GM21423 (cell line): ENCODE measurements at regions not wholly inside any gene's neighbourhood (a gene's known extent, or its start where the extent isn't known, plus 50 kb on each side); places are given as distances from the start of the nearest gene placed in this dataset.

ENCODE experiments used
- ATAC-seq: cut with Tn5 transposase; IDR thresholded peaks from one replicate; pipeline ENCODE4 v1.9.1; 2021; ENCODE audit warnings: mild to moderate bottlenecking, moderate library complexity; ENCODE audit not compliant: unreplicated experiment

DNA sequence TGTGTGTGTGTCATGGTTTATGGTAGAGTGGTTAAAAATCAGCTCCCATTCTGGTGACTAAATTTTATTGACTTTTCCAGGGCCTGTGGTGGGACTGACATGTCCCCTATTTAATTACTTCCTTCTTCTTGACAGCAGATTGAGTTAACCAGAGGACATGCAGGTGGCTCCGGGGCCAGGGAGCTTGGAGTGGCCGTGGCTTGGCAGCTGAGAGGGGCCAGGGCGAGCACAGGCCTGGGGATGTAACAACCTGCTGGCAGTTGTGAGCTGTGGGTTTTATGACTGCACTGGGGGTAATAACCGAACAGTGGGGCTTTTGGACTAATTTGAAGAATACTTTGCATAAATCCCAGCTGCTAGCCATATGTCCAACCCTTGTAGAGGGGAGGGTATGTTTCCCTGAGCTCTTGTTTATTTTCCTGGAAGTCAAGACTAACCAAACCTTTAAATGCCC lies 186.0 kb downstream of the MID1IP1 start:
- no peak for ATAC-seq

DNA sequence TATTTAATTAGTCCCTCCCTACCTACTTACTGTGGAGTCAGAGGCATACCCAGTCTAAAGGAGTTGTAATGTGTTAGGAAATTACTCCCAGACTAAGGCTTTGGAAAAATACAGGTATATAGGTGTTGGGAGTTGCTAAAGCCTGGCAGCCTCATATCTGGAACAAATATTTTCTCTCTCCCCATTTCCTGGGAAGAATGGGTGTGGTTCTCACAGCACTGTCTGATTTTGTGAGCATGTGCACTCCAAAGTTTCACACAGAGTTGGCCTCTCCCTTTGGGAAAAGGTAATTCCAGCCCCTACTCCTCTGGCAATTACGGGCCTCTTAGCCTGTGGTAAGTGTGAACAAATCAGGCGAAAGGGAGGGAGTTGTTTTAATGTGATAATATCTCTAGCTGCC lies 187.0 kb downstream of the MID1IP1 start:
- ATAC-seq = no peak

DNA sequence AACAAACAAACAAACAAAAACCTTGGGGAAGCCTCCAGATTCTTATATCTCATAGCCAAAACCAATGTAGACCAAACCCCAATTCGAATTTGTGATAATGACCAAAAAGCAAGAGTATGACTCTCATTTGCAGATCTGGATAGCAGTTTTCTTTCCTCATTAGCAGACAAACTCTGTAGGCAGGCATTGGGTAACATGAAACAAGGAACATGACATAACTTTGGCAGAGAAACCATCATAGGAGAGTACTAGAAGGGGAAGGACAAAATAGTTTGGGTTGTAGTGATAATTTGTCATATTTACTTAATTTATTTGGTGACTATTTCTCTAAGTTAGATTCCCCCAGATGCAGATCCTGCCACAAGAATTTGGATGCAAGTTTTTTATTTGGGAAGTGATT lies 187.8 kb downstream of the MID1IP1 start:
- ATAC-seq = no peak

DNA sequence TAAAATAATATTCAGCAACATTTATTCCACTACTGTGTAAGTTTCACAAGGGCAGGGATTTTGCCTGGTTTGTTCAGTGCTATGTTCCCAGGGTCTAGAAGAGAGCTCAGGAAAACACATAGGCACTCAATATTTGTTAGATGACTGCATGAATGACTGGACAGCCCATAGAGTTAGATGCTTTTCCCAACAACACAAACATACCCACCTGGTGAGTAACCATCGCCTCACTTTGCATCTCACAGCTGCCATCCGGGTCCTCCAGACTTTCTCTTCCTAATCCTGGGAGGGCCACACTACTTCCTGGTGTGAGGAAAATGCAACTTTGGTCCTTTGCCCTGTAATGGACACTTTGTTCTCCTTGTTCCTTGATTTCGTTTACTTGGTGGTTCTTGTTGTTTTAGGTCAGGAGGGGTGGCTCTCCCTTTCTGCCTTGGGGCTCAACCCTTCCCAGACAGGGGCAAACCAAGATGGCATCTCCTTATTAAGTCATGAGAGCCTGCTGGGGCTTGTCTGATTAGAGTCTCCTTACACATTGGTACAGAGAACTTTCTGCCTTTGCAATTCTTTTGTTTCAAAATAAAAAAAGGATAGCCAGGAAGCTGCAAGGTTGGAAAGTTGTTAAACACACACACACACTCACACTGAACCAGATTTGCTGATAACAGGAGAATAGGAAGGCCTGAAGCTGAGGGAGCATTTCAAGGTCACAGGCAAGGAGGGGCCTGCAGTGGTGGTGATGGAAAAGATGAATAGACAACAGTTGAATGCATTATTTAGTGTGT lies 190.6 kb downstream of the MID1IP1 start:
- no peak for ATAC-seq

DNA sequence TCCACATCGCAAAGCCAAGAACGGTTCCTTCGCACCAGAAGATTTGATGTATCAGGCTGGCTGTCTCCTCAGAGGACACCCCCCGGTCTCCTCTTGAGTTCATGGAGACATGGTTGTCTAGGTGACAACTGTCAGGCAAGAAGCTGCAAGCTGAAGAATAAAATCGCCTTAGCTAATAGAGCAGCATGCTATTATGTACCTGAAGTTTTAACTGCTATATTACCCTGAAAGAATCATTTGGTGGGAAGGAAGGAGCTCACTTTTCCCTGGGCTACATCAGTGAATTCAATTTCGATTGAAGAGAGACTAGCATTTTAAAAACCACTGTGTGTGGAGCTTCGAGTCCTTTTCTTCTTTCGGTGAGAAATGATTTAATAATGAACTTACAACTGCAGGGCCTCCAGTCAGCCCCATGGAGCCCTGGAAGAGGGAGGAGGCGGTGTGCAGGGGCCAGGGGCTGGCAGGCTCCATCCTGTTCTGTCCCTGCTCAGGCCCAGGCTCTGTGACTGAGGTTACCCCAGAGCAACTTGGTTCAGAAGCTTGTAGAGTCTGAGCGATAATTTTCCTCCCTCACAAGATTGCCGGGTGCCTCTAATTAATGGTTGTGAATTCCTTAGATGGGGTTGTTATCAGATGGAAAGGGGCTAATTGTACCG lies 191.3 kb downstream of the MID1IP1 start:
- no peak for ATAC-seq

DNA sequence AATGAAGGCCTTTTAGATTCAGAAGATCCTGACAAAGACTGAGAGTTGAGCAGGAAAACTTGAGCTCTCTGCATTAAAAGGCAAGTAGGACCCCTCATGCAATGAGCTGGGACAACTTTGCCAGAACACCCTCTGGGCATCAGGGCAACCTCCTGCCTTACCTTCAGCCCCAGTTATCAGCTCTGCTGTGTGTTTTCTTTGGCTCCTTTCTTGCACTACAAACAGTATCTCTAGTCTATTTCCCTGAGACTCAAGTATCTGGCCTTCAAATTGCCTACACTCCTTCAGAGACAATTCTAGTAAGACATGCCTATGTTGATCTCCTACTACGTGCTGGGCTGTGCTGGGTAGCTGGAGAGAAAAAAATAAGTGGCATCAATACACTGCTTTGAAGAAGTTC lies 192.2 kb downstream of the MID1IP1 start:
- ATAC-seq = no peak

DNA sequence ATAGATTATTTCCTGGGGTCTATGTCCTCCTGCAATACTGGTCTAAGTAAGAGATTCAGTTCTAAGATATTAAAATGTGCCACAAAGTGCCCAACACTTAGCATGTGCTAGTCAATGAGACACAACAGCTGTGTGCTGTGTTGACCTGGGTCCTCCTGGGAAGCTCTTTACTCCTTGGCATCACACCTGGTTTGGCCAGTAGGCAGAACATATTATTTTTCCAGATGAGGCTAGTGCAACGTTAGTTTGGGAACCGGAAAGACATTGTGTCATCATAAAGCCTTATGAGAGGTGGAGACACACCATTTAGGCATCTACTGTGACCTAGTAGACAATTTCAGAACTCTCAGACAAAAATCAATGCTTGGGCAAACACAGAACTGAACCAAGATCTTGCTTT lies 197.8 kb downstream of the MID1IP1 start:
- no peak for ATAC-seq

DNA sequence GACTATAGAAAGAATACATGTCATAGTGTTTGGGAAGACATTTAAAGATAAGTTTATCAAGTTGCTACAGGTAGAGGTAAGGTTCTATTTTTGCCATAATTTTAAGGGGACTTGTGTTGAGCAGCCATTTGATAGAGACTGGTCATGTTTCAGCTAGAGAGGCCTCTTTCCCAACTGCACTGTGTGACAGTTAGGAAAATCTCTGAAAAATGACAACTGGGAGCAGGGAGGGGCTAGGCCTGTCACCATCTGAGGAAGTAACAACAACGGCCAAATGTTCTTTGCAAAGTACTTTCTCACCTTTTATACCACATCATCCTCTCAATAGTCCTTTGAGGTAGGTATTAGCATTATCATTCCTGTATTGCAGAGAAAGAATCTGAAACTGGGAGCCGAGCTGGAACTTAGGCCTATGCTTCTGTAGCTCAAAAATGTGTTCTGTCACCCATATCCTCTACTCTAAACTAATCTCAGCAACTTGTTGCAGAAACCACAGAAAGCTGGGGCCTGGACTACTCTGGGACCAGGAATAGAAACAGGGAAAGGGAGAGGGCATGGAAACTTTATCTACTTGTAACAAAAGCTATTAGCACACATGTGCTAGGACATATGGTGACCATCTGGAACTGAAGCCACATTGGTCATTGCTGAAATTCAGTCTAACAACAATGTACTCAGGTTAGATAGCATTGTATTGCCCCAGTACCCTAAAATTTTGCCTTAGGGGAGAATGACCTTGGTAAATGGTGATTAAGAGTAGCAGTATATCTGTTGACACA lies 198.9 kb downstream of the MID1IP1 start:
- no peak for ATAC-seq

DNA sequence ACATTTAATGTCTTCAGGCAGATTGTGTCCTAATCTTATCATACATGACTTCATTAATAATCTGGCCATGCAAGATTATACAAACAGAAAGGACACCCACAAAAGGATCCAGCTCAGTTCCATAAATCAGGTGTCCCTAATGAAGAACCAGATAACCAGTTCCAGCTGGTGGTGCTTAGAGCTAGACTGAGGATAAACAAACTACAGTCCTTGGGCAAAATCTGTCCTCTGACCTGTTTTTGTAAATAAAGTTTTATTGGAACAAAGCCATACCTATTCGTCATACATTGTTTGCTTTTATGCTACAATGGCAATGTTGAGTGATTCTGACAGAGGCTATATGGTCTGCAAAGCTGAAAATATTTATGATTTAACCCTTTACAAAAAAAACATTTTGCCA lies 199.5 kb downstream of the MID1IP1 start:
- ATAC-seq = no peak

DNA sequence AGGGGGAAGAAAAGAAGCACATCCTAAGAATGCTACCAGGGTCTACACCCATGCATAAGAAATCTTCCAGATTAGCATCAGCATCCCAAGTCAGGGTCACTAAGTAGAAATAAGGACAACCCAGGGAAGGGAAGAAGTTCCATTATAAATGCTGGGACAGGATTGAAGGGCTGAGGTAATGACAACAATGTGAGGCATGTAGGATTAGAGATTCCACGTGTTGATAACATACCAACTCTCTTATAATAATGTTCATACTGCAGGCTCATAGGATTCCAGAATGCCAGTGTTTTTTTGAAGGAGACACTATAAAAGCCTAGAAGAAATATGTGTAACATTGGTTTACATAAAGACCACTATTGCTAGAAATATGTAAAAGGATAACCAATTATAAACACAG lies 201.2 kb downstream of the MID1IP1 start:
- ATAC-seq = no peak

DNA sequence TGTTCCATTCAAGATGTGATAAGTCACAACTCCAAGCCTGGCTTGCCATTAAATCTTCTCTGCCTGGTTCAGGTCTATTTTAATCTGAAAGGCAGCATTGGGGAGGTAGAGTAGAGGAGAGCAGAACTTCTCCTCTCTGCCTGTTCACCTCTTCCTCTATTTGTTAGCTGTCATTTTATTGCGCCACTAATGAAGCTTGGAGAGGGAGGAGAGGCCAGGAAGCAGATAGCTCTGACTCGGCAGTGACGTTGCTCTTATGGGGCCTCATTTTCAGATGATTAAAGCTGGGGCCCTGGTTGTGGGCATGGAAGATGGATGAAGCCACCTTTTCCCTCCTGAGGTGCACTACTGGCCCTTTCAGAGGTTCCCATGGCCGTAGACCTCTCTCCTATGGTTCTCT lies 207.3 kb downstream of the MID1IP1 start:
- ATAC-seq = no peak

DNA sequence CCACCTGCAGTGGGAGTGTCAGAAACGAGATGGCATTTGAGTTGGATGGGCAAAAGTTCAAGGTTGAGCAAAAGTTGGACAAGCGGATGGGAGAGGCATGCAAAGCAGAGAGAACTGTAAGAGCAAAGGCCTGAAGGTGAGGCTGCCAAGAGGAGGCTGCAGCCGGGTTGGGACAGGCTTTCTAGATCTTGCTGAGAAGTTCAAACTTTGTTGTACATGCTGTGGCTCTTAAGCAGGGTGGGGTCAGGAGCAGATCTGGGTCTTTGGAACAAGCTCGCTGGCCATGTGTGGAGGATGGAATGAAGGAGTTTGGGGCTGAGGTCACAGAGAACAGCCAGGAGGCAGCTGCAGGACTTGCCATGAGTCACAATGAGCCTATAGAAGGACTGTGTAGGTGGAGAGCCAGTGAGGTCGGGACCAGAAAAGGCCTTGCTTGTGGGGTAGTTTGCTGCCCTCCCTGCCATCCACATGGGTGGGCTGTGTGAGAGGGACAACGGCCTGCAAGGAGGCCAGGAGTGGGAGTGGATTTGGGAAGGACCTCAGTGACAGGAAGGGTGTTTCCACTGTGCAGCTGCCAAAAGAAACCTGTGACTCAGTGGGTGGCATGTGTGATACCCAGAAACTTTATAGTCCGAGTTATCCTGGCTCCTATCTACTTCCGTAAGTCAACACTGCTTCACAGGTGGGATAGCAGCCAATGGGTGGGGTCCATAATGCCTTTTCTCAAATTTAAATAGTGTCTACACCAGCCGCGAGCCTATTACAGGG lies 210.4 kb downstream of the MID1IP1 start:
- ATAC-seq = no peak

DNA sequence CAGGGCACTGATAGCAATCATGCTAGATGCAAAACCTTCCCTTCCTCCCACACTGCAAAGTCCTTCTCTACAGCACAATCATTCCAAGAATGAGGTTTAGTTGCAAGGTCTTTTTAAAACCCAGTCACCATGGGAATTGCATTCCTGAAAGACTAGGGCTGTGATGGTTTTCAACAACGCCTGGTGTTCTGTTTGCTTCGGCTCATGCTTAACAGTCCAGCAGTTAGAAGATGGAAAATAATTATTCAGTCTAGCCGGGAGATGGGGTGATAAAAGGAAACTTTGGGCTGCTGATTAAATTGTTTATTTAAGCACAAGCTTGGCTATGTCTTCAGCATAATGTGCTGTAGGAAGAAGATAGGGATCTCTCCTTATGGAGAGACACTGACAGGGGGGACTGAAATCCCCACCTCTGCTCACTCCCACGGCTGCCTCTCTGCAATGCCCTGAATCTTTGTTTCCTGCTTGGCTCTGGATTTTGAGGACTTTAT lies 211.4 kb downstream of the MID1IP1 start:
- ATAC-seq = no peak

DNA sequence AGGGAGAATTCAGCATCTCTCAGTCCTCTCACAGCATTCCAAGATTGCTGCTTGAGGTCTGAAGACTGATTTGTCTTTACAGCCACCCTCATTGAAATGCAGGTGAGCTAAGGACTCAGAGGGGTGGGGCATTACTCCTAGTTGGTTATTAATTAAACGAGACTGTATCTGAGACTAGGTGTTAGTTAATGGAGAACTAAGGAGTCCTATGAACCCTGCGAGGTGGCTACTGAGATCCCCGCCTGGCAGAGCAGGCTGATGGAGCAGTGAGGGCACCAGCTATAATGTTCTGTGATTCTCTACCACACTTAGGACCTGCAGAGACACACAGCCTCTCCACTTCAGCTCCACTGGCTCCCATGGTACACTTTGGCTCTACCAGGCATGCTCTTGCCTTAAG lies 215.3 kb downstream of the MID1IP1 start:
- ATAC-seq = no peak

DNA sequence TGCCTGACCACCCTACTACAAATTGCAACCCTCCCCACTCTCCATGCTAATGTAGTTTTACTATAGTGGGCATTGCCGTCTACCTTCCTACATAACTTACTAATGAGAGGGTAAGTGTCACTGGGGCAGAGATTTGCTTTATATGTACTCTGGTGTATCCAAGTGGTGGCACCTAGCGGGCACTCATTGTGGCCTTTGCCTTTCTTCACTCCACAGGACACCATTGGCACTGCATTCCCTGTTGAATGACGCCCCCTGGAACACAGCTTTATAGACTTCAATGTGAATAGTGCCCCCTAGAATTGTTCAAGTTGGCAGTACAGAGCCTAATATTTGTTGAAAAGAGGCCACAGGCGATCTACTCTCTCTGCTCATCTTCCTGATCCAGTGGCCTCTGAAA lies 215.8 kb downstream of the MID1IP1 start:
- ATAC-seq = no peak

DNA sequence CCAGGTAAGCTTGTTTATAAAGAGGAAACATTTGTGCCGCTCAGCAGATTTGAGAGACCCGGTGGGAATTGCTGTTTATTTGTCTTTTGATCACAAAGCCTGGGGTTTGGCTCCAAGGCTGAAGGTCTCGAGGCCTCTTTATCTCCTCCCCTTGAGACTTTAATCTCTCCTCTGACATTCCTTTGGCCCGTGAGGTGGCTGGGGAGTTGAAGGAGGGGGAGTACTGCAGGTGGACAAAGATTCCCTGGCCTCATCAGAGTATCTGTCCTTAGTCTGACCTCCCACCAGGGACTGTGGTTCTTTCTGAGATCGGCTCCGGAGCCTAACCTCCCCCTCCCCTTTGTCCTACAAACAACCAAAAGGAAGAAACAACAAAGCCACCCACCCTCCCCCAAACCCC lies 216.5 kb downstream of the MID1IP1 start:
- no peak for ATAC-seq

DNA sequence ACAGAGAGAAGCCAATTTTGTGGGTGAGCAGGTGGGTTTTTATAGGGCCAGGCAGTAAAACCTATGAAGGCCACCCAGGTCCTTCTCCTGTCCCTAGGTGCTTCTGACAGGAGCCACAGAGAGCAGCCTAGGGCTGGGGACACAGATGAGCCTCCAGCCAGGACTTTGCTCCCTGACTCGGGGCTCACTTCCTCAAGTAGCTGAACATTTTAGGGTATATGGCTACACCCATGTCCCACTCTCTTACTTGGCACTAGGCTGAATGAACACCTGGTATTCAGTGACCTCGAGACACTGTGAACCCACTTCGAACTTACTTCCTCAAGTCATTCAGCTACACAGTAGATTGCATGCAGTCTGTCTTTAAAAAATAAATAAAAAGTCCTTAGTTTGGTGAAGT lies 217.3 kb downstream of the MID1IP1 start:
- no peak for ATAC-seq

DNA sequence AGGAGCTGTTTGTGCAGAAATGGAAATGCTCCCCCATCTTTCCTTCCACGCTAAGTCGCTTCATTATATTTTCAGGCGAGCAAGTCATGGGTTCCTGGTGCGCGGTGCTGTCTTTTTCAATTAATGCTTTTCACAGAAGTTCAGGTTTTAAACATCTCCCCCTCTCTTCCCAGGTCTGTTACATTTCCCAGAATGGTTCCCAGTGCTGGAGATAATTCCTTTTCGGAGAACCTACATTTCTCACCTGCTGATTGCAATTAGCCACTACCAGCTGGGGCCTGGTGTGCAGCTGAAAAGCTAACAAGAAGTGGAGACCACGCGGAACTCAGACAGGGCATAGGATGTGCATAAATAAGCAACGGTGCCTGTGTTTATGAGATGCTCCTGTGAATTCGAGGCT lies 217.8 kb downstream of the MID1IP1 start:
- ATAC-seq = no peak

DNA sequence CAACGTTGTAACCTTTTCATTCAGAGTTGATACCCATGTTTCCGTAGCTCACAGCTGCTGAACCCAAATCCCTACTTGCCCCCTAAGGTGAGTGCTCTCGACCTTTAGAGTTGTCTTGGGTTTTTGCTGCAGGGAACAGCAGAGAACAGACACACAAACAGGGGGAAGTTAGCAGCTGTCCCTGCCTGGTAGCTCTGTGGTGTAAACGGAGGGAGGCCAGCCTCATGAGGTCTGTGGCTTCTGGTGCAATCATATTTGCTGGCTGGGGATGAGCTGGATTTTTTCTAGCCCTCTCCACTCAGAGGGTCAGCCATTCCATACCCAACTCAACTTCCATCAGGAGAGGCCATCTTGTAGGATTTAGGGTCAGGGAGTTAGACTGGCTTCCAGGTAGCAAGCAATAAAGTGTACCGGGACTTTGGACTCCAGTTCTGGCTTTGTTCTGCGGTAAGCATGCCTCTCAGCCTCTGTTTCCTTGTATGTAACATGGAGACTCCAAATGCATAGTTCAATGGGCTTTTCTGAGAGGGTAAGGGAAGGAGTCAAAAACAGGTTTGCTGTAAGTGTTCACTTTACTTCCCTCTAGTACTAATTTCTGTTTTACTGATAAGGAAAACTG lies 218.9 kb downstream of the MID1IP1 start:
- no peak for ATAC-seq

DNA sequence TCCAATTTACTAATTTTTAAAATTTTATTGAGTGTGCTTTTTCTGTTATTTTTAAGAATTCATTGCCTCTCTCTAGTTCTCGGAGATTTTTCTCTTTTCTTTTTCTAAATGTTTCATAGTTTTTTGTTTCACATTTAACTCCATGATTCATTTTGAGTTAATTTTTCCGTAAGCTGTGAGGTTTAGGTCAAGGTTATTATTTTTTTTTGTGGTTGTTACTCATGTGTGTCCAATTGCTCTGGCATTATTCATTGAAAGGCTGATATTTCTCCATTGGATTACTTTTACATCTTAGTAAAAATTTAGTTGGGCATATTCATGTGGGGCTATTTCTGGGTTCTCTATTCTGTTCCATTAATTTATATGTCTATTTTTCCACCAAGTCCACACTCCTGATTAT lies 220.8 kb downstream of the MID1IP1 start:
- ATAC-seq = no peak

DNA sequence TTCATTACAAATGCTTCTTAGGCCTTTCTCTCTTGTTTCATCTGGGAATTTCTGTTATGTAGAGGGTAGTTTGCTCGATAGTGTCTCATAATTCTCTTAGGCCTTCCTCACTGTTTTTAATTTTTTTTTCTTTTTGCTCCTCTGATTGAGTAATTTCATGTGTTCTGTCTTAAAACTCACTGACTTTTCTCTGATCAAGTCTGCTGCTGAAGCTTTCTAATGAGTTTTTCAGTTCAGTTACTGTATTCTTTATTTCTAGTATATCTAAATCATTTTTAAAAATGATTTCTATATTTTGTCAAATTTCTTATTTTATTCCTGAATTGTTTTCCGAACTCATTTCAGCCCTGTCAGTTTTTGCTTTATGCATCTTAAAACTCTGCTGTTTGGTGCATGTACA lies 228.0 kb downstream of the MID1IP1 start:
- ATAC-seq = no peak
